GM21717 (cell line): ENCODE measurements at regions not wholly inside any gene's neighbourhood (a gene's known extent, or its start where the extent isn't known, plus 50 kb on each side); places are given as distances from the start of the nearest gene placed in this dataset.

Experiments used
- ATAC-seq: cut with Tn5 transposase; IDR thresholded peaks from one replicate; pipeline ENCODE4 v1.9.1; 2021; ENCODE audit warnings: mild to moderate bottlenecking, moderate library complexity; ENCODE audit not compliant: unreplicated experiment

DNA sequence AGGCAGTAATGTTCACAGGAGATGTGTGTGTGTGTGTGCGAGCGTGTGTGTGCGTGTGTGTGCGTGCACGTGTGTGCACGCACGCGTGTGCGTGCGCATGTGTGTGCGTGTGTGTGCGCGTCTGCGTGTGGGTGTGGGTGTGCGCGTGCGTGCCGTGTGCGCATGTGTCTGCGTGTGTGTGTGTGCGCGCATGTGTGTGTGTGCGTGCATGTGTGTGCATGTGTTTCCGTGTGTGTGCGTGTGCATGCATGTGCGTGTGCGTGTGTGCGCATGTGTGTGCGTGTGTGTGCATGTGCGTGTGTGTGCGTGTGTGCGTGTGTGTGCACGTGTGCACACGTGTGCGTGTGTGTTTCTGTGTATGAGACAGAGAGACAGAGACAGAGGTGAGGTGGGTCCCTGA, 136.0 kb upstream of the CST7 start:
- ATAC-seq = no peak

DNA sequence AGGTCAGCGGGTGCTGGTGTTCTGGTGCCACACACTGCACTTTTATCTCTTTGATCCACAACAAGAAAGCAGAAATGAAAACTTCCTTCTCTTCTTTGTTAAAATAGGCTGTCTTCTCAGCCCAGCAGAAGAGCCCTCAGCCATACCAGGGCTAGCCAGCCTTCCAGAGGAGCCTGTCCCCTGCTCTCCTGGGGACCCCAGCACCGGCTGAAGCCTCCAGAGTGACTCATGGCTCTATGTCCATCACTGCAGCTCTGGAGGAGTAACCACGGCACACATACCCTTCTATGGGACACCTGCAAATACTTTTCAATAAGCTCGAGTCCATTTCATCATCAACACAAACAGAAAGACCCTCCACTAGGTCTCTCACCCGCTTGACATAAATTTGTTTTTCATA, 135.6 kb upstream of the CST7 start:
- no peak for ATAC-seq

DNA sequence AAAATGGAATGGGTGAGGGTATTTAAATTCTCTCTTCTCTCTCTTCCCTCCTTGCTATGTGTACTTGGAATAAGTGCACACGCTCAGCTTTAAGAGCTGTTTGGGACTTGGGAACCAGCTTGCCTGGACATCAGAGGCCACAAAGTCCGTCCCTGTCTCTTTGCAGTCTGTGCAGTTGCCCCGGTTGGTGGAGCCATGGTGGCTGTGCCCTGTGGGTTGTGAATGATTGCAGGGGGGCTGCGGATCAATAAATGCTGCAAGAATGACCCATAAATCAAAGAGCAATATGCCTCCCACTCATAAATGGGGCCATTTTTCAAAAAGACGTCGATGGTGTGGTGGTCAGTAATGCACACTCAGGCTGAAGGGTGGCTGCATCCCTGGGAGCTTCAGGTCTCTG, 135.1 kb upstream of the CST7 start:
- no peak for ATAC-seq

GRCh38 chr20:24814556-24815195, 134.4 kb upstream of the CST7 start:
- ATAC-seq = no peak

DNA sequence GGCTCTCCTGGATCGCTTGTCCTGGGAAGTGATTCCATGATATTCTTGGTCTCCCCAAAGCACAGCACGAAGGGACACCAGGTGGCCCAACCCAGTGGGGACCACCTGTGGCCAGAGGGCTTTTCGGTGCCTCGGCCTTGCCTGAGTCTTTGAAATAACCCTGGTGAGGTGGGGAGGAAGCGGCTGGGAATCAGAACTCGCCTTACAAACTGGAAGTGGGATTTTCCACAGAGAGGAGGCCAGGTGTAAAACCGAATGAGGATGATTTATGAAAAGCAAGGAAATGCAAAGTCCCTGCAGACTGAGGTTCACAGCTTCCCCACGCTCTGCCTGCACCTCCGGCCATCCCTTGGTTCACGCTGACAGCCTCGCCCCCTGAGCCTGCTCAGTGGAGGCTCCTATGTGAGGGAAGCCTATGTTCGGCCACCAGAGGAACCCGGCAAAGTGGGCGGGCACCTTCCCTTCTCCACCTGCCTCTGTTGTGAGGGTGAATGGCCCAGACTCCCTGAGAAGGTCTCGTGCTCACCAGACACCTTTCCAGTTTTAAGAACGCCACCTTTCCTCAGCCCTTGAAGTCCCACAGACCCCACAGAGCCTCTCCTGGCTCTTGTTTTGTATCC, 133.8 kb upstream of the CST7 start:
- no peak for ATAC-seq

GRCh38 chr20:24815931-24816330, 133.1 kb upstream of the CST7 start:
- ATAC-seq = no peak

DNA sequence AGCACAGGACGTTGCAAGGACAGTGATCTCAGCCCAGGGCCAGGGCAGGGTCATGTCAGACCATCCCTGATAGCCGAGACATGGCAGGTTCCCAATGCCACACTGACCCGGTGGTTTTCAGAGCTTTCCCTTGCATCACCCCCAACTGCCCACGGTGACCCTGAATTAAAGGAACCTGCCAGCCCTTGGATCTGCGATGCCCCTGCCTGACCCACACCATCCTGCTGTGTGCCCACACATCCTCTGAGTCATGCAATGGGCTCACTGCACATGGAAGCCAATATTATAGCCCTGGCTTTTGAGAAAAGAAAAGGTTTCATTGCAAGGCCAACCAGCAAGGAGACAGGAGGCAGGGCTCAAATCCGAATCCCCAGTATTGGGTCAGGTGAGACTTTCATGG, 132.6 kb upstream of the CST7 start:
- no peak for ATAC-seq

DNA sequence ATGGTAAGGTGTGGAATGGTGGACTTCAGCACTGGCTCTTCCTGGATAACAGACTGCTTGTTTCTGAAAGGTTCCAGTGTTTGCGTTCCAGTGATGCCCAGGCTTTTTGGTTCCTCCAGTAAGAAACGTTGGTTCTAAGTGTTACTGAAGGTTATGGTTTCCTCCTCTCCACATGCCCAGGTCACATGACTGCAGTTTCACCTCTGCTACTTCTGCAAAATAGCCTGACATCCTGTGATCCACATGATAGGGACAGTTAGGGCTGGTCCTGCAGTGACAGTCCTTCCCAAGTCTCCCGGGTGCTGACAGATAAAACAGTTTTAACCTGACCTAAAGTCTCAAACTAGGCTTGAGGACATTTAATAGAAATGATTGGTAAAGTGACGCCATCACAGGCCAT, 132.2 kb upstream of the CST7 start:
- no peak for ATAC-seq

DNA sequence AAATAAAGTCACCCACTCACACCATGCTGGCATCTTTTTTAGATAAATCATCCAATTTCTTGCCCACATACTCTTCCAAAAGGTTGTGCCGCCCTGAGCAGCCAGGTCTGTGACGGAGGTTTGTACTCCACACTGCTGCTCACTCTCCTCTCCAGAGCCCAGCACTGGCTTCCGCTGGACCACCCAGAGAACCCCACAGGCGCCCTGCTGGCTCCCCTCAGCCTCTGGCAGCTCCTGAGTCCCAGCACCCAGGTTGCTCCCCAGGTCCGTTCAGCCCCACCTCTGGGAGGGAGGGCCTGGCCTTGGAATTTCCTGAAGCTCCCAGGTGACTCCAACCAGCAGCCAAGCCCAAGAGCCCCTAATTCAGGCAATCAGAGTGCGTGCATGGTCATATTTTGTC, 131.7 kb upstream of the CST7 start:
- no peak for ATAC-seq

DNA sequence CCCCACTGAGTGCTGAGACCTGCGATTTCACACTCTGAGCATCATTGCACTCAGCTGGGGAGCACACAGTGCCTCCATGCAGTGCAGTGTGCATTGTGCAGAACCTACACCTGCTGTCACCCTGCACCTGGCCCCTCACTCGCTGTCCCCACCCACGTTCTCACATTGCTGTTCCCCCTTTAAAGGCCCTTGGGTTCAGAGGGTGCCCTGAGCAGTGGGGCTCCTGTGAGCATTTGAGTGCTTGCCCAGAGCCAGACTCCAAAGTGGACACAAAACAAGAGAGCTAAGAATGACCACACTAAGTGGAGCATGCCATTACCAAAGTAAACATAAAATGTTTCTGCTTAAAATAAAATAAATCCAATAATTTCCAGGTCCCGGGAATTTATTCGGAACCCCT, 131.0 kb upstream of the CST7 start:
- no peak for ATAC-seq

DNA sequence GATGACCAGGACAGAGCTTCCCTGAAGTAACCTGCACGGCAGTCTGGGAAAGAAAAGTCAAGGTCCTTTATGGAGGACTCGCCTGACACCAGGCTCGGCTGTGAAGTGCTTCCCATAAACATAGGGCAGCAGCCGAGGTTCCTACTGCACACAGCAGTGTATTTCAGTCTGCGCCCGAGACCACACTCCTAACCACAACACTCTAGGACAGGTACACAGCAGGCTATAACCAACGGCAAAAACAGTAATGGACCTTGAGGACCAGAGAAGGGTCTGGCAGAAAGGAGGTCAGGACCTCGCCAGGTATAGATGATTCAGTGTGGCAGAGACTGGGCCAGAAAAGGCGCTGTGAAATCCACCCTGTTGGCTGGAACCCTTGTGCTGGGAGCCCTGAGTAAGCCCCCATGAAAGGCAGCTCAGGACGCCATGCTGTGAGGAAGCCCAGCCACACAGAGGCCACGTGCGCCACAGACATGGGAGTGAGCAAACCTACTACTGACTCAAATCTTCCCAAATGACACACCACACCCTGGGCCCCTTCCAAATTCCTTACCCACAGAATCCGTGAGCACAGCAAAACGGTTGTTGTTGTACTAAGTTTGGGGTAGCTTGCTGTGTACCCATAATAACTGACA, 129.6 kb upstream of the CST7 start:
- no peak for ATAC-seq

- ATAC-seq = no peak
Observed at GRCh38 chr20:24820345-24820744, 128.7 kb upstream of the CST7 start.

GRCh38 chr20:24821391-24821790, 127.7 kb upstream of the CST7 start:
- no peak for ATAC-seq

DNA sequence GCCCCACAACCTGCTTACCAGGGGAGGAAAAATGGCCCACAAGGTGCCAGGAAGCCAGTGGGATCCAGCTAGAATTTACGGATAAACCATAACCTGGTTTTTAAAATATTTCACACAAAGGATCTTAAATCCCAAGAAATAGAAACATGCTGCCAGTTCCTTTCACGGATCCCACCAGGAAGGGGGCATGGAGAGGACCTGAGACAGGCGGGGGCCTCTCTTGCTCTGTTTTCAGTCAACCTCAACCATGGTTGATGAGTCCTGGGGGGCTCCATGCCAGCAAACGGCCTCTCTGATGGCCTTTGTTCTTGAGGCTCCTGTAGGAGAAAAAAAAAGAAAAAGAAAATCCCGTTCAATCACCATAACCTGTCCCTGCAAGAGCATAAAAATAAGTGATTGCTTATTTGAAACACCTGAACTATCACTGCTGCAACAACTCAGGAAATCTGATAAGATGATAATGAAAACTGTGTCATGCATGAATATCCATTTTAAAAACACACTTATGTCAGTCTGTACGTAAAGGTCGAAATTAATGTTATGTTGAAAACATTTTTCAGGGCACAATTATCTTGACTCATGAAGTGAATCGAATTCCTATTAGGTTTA, 125.8 kb upstream of the CST7 start:
- no peak for ATAC-seq

DNA sequence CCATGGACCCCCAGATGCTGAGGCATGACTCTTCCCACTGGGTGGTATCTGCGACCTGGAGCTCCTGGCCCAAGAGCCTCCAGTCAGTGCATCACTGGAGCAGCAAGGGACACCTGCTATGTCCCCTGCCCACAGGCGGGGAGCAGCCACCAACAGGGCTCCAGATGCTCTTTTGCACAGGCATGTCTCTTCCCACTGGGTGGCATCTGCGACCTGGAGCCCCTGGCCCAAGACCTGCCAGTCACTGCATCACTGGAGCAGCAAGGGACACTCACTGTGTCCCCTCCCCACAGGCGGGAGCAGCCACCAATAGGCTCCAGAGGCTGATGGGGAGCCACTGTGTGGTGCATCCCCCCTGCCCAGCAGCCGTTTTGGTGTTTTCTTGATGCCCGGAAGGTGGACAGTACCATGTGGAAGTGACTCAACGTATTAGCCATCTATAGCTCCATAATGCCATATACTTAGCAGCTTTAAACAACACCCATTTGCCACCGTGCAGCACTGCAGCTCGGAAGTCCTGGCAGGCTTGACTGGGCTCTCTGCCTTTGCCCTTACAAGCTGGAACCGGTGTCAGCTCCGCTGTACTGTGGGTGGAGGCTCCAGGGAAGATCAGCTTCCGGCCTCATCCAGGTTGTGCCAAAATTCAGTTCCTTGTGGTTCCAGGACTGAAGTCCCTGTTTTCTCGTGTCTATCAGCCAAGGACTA, 124.9 kb upstream of the CST7 start:
- no peak for ATAC-seq

DNA sequence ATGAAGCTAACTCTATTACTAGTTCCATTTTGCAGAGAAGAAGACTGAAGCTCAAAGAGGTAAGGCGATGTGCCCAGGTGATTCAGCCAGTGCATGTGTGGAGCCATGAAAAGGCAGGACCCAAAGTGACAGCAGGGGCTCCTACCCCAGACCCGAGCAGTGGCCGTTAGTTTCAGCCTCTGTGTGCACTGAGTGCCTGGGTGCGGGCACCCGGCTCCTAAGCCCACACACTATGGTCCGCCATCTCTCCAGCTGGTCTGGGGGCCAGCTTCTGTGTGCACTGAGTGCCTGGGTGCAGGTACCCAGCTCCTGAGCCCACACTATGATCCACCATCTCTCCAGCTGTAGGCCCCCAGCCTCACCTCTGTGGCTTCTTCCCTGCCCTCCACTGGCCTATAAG, 123.5 kb upstream of the CST7 start:
- ATAC-seq = no peak

DNA sequence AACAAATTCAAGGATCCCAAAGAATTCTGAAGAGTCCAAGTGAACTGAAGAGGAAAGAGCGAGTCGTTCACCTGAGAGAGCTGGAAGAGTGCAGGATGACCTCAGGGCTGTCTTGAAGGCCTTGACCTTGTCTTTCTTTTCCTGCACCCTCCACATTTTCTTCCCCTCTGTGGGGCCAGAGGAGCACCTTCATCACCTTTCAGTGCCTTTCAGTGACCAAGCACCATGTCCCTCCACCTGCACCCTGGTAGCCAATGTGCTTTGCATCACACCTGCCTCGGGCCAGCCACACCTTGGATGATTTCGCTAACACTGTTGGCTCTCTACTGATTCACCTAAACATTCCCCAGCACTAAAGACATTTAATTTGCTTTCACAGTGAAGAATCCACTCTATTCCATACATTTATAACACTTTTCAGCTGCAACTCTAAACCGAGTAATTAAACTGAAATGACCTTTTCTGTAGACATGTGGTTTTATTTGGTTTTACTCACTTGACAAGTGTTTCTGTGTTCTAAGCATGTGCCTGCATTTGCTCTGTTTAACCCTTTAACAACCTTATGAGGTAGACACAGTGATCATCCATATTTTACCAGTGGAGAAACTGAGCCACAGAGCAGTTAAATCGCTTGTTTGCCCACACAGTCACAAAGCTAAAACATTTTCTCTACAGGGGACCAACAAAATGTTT, 121.3 kb upstream of the CST7 start:
- ATAC-seq = no peak

DNA sequence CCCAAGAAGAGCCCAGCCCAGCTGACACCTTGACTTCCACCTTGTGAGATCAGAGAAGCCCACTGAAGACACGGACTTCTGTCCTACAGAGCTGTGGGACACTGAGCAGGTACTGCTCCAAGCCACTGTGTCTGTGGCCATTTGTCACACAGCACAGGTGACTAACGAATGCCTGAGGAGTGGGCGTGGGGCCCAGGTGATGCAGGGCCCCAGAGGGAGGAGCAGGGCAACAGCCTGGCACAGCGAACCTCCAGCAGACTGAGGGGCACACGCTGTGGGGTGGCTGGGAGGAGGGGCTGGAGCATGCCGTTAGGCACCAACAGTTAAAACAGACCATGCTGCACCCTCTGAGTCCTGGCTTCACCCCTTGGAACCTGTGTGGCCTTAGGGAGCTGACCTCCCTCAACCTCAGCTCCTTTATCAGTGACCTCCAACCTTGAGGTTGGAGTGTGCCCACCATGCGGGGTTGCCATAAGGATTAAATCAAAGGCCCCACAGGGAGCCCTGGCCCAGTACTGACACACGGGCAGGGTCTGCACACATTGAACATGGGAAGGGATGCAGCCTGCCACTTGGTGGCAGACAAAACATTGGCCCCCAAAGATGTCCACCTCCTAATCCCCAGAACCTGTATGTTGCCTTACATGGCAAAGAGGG, 119.9 kb upstream of the CST7 start:
- no peak for ATAC-seq

DNA sequence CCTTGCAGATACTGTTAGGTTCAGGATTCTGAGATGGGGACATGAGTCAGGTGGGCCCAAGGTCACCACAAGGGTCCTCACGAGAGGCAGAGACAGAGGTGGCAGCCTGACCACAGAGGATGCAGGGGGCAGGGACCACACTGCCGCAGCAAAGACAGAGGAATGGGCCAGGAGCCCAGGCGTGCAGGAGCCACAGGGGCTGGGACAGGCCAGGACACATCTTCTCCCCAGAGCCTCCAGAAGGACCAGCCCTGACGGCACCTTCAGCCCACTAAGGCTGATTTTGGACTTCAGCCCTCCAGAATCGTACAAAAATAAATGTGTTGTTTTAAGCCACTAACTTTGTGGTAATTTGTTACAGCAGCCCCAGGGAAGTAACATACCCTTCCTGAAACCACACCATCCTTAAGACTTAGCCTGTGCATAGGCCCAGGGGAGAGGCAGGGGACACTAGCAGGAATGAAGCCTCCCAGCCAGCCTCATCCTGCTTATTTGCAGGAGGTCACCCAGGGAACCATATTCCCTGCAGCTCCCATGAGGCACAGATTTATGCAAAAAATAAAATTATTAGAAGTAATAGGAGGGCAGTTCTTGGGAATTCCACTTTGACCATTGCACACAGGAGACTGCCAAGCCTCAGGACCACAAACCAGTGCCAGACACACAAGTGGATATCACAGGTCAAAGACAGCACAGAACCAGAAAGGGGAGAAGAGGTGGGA, 119.3 kb upstream of the CST7 start:
- ATAC-seq = no peak

- ATAC-seq = no peak
Observed at GRCh38 chr20:24830649-24831048, 118.4 kb upstream of the CST7 start.
